Thoracic aorta (tissue), 2 donors: ENCODE measurements at regions not wholly inside any gene's neighbourhood (a gene's known extent, or its start where the extent isn't known, plus 50 kb on each side); places are given as distances from the start of the nearest gene placed in this dataset.

Experiments used
- ATAC-seq: fragments of 150-250 bp; one replicate; pipeline ENCODE4 v1.8.0; 2017; ENCODE audit warnings: low read depth; ENCODE audit not compliant: insufficient number of reproducible peaks, low FRiP score
- DNase-seq: peaks from one replicate; pipeline ENCODE4 v3.0.0-alpha.2; 2020; ENCODE audit warnings: low spot score
- H3K27ac ChIP-seq, 2 donors: fragments of 200-600 bp; sonication (generic); 1 replicate in 1 of 2; 2 replicates in 1 of 2; pipeline ENCODE4 v1.5.1; 2016; ENCODE audit warnings: mild to moderate bottlenecking in 2 of 2, moderate library complexity in 2 of 2
- H3K27me3 ChIP-seq: fragments of 200-600 bp; sonication (generic); replicated peaks from 2 replicates; pipeline ENCODE4 v1.6.0; 2016; ENCODE audit warnings: mild to moderate bottlenecking; ENCODE audit not compliant: insufficient read depth
- H3K36me3 ChIP-seq: fragments of 200-600 bp; sonication (generic); one replicate; pipeline ENCODE4 v1.5.1; 2016
- H3K4me1 ChIP-seq, 2 donors: fragments of 200-600 bp; sonication (generic); 1 replicate in 1 of 2; 2 replicates in 1 of 2; pipeline versions ENCODE4 v1.5.1 to v1.6.0; 2016; ENCODE audit warnings: low read depth in 2 of 2, mild to moderate bottlenecking in 1 of 2; ENCODE audit not compliant: control insufficient read depth in 1 of 2
- H3K4me3 ChIP-seq: fragments of 200-600 bp; sonication (generic); 2 replicates; pipeline ENCODE4 v1.5.1; 2016; ENCODE audit warnings: mild to moderate bottlenecking
- H3K9me3 ChIP-seq: fragments of 200-600 bp; sonication (generic); 2 replicates; pipeline ENCODE4 v1.5.1; 2016
- TF ChIP-seq, protein P1 (sequence below): fragments of 200-600 bp; sonication (generic); IDR thresholded peaks from one replicate; pipeline ENCODE4 v1.5.1; 2019; ENCODE audit warnings: antibody characterized with exemption

GRCh38 chr3:41106691-41107090, 92.6 kb upstream of the CTNNB1 start:
- H3K36me3 ChIP-seq = no peaks in the 10 kb centered on the region
- no peak for ATAC-seq

GRCh38 chr3:41111011-41111410, 88.3 kb upstream of the CTNNB1 start:
- Histone ChIP-seq H3K27me3 (no peaks in the 10 kb centered on the region), H3K4me1 (no peaks in the 10 kb centered on the region), H3K4me3 (no peak overlapping the region), H3K27ac (no peak overlapping the region), H3K9me3 (no peaks in the 10 kb centered on the region), H3K36me3 (no peaks in the 10 kb centered on the region)
- no peak for ATAC-seq
- TF ChIP-seq, protein P1, sequence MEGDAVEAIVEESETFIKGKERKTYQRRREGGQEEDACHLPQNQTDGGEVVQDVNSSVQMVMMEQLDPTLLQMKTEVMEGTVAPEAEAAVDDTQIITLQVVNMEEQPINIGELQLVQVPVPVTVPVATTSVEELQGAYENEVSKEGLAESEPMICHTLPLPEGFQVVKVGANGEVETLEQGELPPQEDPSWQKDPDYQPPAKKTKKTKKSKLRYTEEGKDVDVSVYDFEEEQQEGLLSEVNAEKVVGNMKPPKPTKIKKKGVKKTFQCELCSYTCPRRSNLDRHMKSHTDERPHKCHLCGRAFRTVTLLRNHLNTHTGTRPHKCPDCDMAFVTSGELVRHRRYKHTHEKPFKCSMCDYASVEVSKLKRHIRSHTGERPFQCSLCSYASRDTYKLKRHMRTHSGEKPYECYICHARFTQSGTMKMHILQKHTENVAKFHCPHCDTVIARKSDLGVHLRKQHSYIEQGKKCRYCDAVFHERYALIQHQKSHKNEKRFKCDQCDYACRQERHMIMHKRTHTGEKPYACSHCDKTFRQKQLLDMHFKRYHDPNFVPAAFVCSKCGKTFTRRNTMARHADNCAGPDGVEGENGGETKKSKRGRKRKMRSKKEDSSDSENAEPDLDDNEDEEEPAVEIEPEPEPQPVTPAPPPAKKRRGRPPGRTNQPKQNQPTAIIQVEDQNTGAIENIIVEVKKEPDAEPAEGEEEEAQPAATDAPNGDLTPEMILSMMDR = no peak
- DNase-seq = no peak

More at GRCh38 chr3:41106691-41107090, 92.6 kb upstream of the CTNNB1 start:
- Histone ChIP-seq H3K9me3 (no peaks in the 10 kb centered on the region), H3K4me1 (no peaks in the 10 kb centered on the region), H3K27me3 (no peaks in the 10 kb centered on the region), H3K27ac (no peak overlapping the region), H3K4me3 (no peak overlapping the region)
- TF ChIP-seq, protein P1 = no peak
- DNase-seq = no peak

- DNase-seq = no peak
- no peak overlapping the region for H3K27ac ChIP-seq
- H3K9me3 ChIP-seq = no peaks in the 10 kb centered on the region
- no peaks in the 10 kb centered on the region for H3K27me3 ChIP-seq
- no peaks in the 10 kb centered on the region for H3K4me1 ChIP-seq
- H3K4me3 ChIP-seq = no peak overlapping the region
- H3K36me3 ChIP-seq = no peaks in the 10 kb centered on the region
- ATAC-seq = no peak
- TF ChIP-seq, protein P1 = no peak
Measured at GRCh38 chr3:41112466-41112865, 86.8 kb upstream of the CTNNB1 start.

GRCh38 chr3:41115069-41115468, 84.2 kb upstream of the CTNNB1 start:
- Histone ChIP-seq H3K36me3 (no peaks in the 10 kb centered on the region), H3K4me3 (no peak overlapping the region), H3K9me3 (no peaks in the 10 kb centered on the region), H3K4me1 (no peaks in the 10 kb centered on the region), H3K27ac (no peak overlapping the region), H3K27me3 (no peaks in the 10 kb centered on the region)
- DNase-seq = no peak
- no peak for ATAC-seq
- TF ChIP-seq, protein P1 = no peak

- Histone ChIP-seq H3K9me3 (no peaks in the 10 kb centered on the region), H3K27ac (no peak overlapping the region), H3K27me3 (no peaks in the 10 kb centered on the region), H3K4me3 (no peak overlapping the region), H3K4me1 (no peaks in the 10 kb centered on the region), H3K36me3 (no peaks in the 10 kb centered on the region)
- ATAC-seq (no peak), DNase-seq (no peak)
- TF ChIP-seq, protein P1 = no peak
Measured at GRCh38 chr3:41116851-41117250, 82.5 kb upstream of the CTNNB1 start.
